SK-N-SH (cell line): ENCODE measurements at regions not wholly inside any gene's neighbourhood (a gene's known extent, or its start where the extent isn't known, plus 50 kb on each side); places are given as distances from the start of the nearest gene placed in this dataset.

Experiments
- CTCF ChIA-PET: fragments of 300-600, 350-600 bp; formaldehyde crosslinking; extraction: SDS; loops from one replicate; lab custom pipeline; 2021; lab: Yijun Ruan, JAX
- POLR2A ChIA-PET: fragments of 350-600 bp; sonication (Branson Sonifier 250); formaldehyde crosslinking; extraction: SDS; loops from one replicate; lab custom pipeline; 2020; ENCODE audit warnings: antibody characterized with exemption, inconsistent platforms; lab: Yijun Ruan, JAX
- DNase-seq: peaks from one replicate; pipeline ENCODE4 v3.0.0; 2012
- H2AFZ ChIP-seq: fragments of 200-600 bp; sonication (generic); 2 replicates; pipeline ENCODE4 v1.8.1; 2016; ENCODE audit warnings: antibody characterized with exemption, mild to moderate bottlenecking, low read depth
- H3F3A ChIP-seq: fragments of 200-600 bp; sonication (generic); replicated peaks from 2 replicates; pipeline ENCODE3; 2016; ENCODE audit warnings: antibody characterized with exemption, mild to moderate bottlenecking; ENCODE audit not compliant: insufficient read depth
- H3K27ac ChIP-seq, 2 experiments: fragments of 200-500 bp in 1 of 2; fragments of 200-600 bp in 1 of 2; sonication (Bioruptor generic) in 1 of 2; sonication (generic), shearing (Covaris generic) in 1 of 2; 2 replicates each; pipeline versions ENCODE4 v1.5.1 to v1.6.1; 2014 to 2016; ENCODE audit warnings: low read depth in 2 of 2, inconsistent platforms in 1 of 2, low read length in 1 of 2, mild to moderate bottlenecking in 1 of 2, mixed read lengths in 1 of 2
- H3K27me3 ChIP-seq: fragments of 200-600 bp; sonication (generic), shearing (Covaris generic); 2 replicates; pipeline ENCODE4 v1.6.1; 2016; ENCODE audit warnings: mixed run types; ENCODE audit not compliant: insufficient read depth
- H3K36me3 ChIP-seq, 2 experiments: fragments of 200-500 bp in 1 of 2; fragments of 200-600 bp in 1 of 2; sonication (Bioruptor generic) in 1 of 2; sonication (generic) in 1 of 2; replicated peaks in 1 of 2; 2 replicates each; pipeline versions ENCODE3 to v1.5.1; 2014 to 2016; ENCODE audit warnings: low read length in 1 of 2, mild to moderate bottlenecking in 1 of 2; ENCODE audit not compliant: insufficient read depth in 2 of 2, control insufficient read depth in 1 of 2
- H3K4me1 ChIP-seq, 2 experiments: fragments of 200-500 bp in 1 of 2; fragments of 200-600 bp in 1 of 2; sonication (Bioruptor generic) in 1 of 2; sonication (generic), shearing (Covaris generic) in 1 of 2; 2 replicates each; pipeline versions ENCODE4 v1.5.1 to v1.6.1; 2014 to 2016; ENCODE audit warnings: low read depth in 1 of 2, low read length in 1 of 2, mixed run types in 1 of 2; ENCODE audit not compliant: insufficient read depth in 2 of 2, control insufficient read depth in 1 of 2
- H3K4me2 ChIP-seq: fragments of 200-600 bp; sonication (generic), shearing (Covaris generic); 2 replicates; pipeline ENCODE4 v1.6.1; 2017; ENCODE audit warnings: mixed run types
- H3K4me3 ChIP-seq, 2 experiments: fragments of 200-500 bp in 1 of 2; fragments of 200-600 bp in 1 of 2; sonication (Bioruptor generic) in 1 of 2; sonication (generic), shearing (Covaris generic) in 1 of 2; 2 replicates each; pipeline versions ENCODE4 v1.5.1 to v1.8.1; 2014 to 2016; ENCODE audit warnings: low read depth in 2 of 2, inconsistent platforms in 1 of 2, low read length in 1 of 2, mild to moderate bottlenecking in 1 of 2, mixed read lengths in 1 of 2, moderate library complexity in 1 of 2
- H3K79me2 ChIP-seq: fragments of 200-600 bp; sonication (generic); 2 replicates; pipeline ENCODE4 v1.8.1; 2017; ENCODE audit warnings: mild to moderate bottlenecking; ENCODE audit not compliant: insufficient read depth
- H3K9ac ChIP-seq: fragments of 200-600 bp; sonication (generic); 2 replicates; pipeline ENCODE4 v1.6.1; 2017; ENCODE audit warnings: mixed run types
- H3K9me2 ChIP-seq: fragments of 200-600 bp; sonication (generic); 2 replicates; pipeline ENCODE4 v1.6.1; 2017; ENCODE audit warnings: mixed run types
- H3K9me3 ChIP-seq: fragments of 200-600 bp; sonication (generic); 2 replicates; pipeline ENCODE4 v1.6.1; 2017; ENCODE audit warnings: mixed run types, mild to moderate bottlenecking, moderate library complexity
- H4K20me1 ChIP-seq: fragments of 200-600 bp; sonication (generic); 2 replicates; pipeline ENCODE4 v1.6.1; 2017; ENCODE audit warnings: mild to moderate bottlenecking, mixed run types; ENCODE audit not compliant: insufficient read depth
- CHD2 ChIP-seq: fragments of 150-350 bp; IDR thresholded peaks from 2 replicates; pipeline ENCODE4 v1.6.1; 2018; ENCODE audit warnings: low read length; ENCODE audit not compliant: partially characterized antibody
- CTCF ChIP-seq: fragments of 200-600 bp; sonication (generic); IDR thresholded peaks from 2 replicates; pipeline ENCODE4 v1.6.1; 2017; ENCODE audit warnings: antibody characterized with exemption, mild to moderate bottlenecking, moderate library complexity
- ELF1 ChIP-seq: IDR thresholded peaks from 2 replicates; pipeline ENCODE4 v1.4.0; 2012
- EP300 ChIP-seq, 2 experiments: IDR thresholded peaks; 2 replicates each; pipeline versions ENCODE4 v1.4.0 to v1.6.1; 2012; ENCODE audit warnings: borderline replicate concordance in 1 of 2, low read depth in 1 of 2, low read length in 1 of 2
- FOXJ3 ChIP-seq: sonication (generic); formaldehyde crosslinking; IDR thresholded peaks from 2 replicates; pipeline ENCODE4 v1.5.1; 2020; ENCODE audit warnings: mild to moderate bottlenecking, missing genetic modification reagents
- GATA2 ChIP-seq: sonication (generic); formaldehyde crosslinking; IDR thresholded peaks from 2 replicates; pipeline ENCODE4 v1.5.0; 2020; ENCODE audit warnings: mild to moderate bottlenecking, missing genetic modification reagents
- MEF2A ChIP-seq: IDR thresholded peaks from 2 replicates; pipeline ENCODE4 v1.4.0; 2012; ENCODE audit warnings: low read depth, borderline replicate concordance
- MXI1 ChIP-seq: IDR thresholded peaks from 2 replicates; pipeline ENCODE4 v1.6.1; 2012; ENCODE audit warnings: mild to moderate bottlenecking, low read depth, low read length, improper control_type of control experiment
- NFIC ChIP-seq: IDR thresholded peaks from 2 replicates; pipeline ENCODE4 v1.4.0; 2012; ENCODE audit warnings: borderline replicate concordance
- RCOR1 ChIP-seq: fragments of 150-350 bp; IDR thresholded peaks from 2 replicates; pipeline ENCODE4 v1.6.1; 2017; ENCODE audit warnings: antibody characterized with exemption, low read length
- RXRA ChIP-seq: IDR thresholded peaks from 2 replicates; pipeline ENCODE4 v1.4.0; 2012; ENCODE audit warnings: low read depth, mild to moderate bottlenecking, borderline replicate concordance
- TCF12 ChIP-seq: IDR thresholded peaks from 2 replicates; pipeline ENCODE4 v1.4.0; 2012
- USF2 ChIP-seq: fragments of 150-350 bp; IDR thresholded peaks from 2 replicates; pipeline ENCODE4 v1.6.1; 2017; ENCODE audit warnings: antibody characterized with exemption, low read length, low read depth, borderline replicate concordance
- WGBS: methylation state at CpG from one replicate; pipeline ENCODE4 v1.1.6; 2017; ENCODE audit warnings: low lambda C conversion rate; 5-methylcytosine and 5-hydroxymethylcytosine counted together
- TF ChIP-seq, protein P1 (sequence below): IDR thresholded peaks from 2 replicates; pipeline ENCODE4 v1.4.0; 2012; ENCODE audit warnings: low read depth, borderline replicate concordance
- TF ChIP-seq, protein P2 (sequence below): fragments of 150-350 bp; IDR thresholded peaks from 2 replicates; pipeline ENCODE4 v1.6.1; 2016; ENCODE audit warnings: mild to moderate bottlenecking, low read depth, low read length

- TF ChIP-seq, protein P1, sequence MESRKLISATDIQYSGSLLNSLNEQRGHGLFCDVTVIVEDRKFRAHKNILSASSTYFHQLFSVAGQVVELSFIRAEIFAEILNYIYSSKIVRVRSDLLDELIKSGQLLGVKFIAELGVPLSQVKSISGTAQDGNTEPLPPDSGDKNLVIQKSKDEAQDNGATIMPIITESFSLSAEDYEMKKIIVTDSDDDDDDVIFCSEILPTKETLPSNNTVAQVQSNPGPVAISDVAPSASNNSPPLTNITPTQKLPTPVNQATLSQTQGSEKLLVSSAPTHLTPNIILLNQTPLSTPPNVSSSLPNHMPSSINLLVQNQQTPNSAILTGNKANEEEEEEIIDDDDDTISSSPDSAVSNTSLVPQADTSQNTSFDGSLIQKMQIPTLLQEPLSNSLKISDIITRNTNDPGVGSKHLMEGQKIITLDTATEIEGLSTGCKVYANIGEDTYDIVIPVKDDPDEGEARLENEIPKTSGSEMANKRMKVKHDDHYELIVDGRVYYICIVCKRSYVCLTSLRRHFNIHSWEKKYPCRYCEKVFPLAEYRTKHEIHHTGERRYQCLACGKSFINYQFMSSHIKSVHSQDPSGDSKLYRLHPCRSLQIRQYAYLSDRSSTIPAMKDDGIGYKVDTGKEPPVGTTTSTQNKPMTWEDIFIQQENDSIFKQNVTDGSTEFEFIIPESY = no peak
- TF ChIP-seq, protein P2, sequence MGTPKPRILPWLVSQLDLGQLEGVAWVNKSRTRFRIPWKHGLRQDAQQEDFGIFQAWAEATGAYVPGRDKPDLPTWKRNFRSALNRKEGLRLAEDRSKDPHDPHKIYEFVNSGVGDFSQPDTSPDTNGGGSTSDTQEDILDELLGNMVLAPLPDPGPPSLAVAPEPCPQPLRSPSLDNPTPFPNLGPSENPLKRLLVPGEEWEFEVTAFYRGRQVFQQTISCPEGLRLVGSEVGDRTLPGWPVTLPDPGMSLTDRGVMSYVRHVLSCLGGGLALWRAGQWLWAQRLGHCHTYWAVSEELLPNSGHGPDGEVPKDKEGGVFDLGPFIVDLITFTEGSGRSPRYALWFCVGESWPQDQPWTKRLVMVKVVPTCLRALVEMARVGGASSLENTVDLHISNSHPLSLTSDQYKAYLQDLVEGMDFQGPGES = no peak
- TF ChIP-seq TCF12 (no peak), EP300 (IDR thresholded peaks at IDR 0.05; ENCODE audit: borderline replicate concordance in 1 of 2, low read depth in 1 of 2, low read length in 1 of 2) (no peak), MEF2A (no peak), USF2 (no peak), CTCF (no peak), RXRA (no peak), ELF1 (no peak), FOXJ3 (CRISPR knock-in tag) (no peak)
Observed at GRCh38 chr1:87508247-87508787, 179.6 kb downstream of the LMO4 start (continued).

DNA sequence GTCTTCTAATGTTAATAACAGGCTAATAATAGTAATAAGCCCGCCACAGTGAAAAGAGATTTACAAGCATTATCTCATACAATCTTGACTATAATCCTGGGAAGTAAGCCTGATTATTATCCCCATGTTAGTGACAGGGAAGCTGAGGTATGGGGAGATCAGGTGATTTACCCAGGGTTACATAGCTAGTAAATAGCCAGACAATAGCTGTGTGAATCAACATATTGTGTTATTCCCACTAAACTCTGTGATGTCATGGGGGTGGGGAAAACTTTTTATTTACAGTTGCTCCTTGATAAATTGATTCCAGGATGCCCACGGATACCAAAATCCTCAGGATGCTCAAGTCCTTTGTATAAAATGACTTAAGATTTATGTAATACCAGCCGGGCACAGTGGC, 181.9 kb downstream of the LMO4 start:
- no peak for TF ChIP-seq GATA2 (CRISPR knock-in tag)
- no peak for TF ChIP-seq CTCF
- no peak for TF ChIP-seq CHD2
- no peak for TF ChIP-seq NFIC
- no peak for TF ChIP-seq RCOR1
- TF ChIP-seq MXI1 = no peak
- peaks cover 0 to 4% of the 10 kb centered on the region in 2 experiments; a peak in 1 of 4 replicates for H3K4me1 ChIP-seq
- H3F3A ChIP-seq = peaks cover 4% of the 10 kb centered on the region
- no peak overlapping the region for H2AFZ ChIP-seq
- H4K20me1 ChIP-seq = no peaks in the 10 kb centered on the region
- no peak overlapping the region for H3K9ac ChIP-seq
- no peak overlapping the region for H3K4me2 ChIP-seq
- ChIA-PET CTCF (no interaction called here), POLR2A (no interaction called here)
- H3K27ac ChIP-seq = no peak overlapping the region
- H3K9me3 ChIP-seq = no peaks in the 10 kb centered on the region
- no peaks in the 10 kb centered on the region for H3K9me2 ChIP-seq
- 72% methylated on average over 3 of the region's 3 CpGs for whole genome bisulfite sequencing
- no peak overlapping the region for H3K4me3 ChIP-seq
- DNase-seq = no peak
- H3K79me2 ChIP-seq = no peaks in the 10 kb centered on the region
- no peaks in the 10 kb centered on the region for H3K27me3 ChIP-seq
- no peaks in the 10 kb centered on the region for H3K36me3 ChIP-seq
